Naive thymus-derived CD8-positive, alpha-beta T cell (primary cell): ENCODE measurements at regions not wholly inside any gene's neighbourhood (a gene's known extent, or its start where the extent isn't known, plus 50 kb on each side); places are given as distances from the start of the nearest gene placed in this dataset.
"Not testable (repeated sequence)": the region's sequence is repeated elsewhere in the genome, so short reads cannot be mapped to it uniquely, and the experiment has no call there.

Experiments
- ATAC-seq, 2 donors: fragments of 150-1000 bp; cut with Tn5 transposase in 1 of 2; sonication (Bioruptor Pico), chemical (Tn5 transposase) in 1 of 2; 1 replicate in 1 of 2; 2 replicates in 1 of 2; pipeline ENCODE4 v1.10.0; 2021; ENCODE audit warnings: mild to moderate bottlenecking in 2 of 2, moderate library complexity in 2 of 2
- POLR2A ChIA-PET: fragments of 350-600 bp; sonication (Branson Sonifier 250); formaldehyde crosslinking; loops from one replicate; lab custom pipeline; 2021; ENCODE audit warnings: antibody characterized with exemption; lab: Charles Lee
- DNase-seq, 10 donors: peaks; one replicate each; pipeline versions ENCODE4 v3.0.0 to v3.0.0-alpha.2; 2020 to 2022
- H3K27ac Mint-ChIP-seq, 10 donors: one replicate each; pipeline ENCODE4 v1.8.0; 2020 to 2022; ENCODE audit warnings: mild to moderate bottlenecking in 10 of 10, mixed read lengths in 10 of 10, moderate library complexity in 4 of 10, inconsistent platforms in 1 of 10
- H3K27me3 Mint-ChIP-seq, 5 donors: one replicate each; pipeline ENCODE4 v1.8.0; 2021 to 2022; ENCODE audit warnings: mixed read lengths in 5 of 5
- H3K36me3 Mint-ChIP-seq, 3 donors: one replicate each; pipeline ENCODE4 v1.8.0; 2020 to 2022; ENCODE audit warnings: mixed read lengths in 3 of 3, mild to moderate bottlenecking in 2 of 3, inconsistent platforms in 1 of 3
- H3K4me1 Mint-ChIP-seq, 4 donors: one replicate each; pipeline ENCODE4 v1.8.0; 2021 to 2022; ENCODE audit warnings: mixed read lengths in 4 of 4
- H3K4me3 Mint-ChIP-seq, 10 donors: one replicate each; pipeline ENCODE4 v1.8.0; 2020 to 2022; ENCODE audit warnings: mild to moderate bottlenecking in 10 of 10, mixed read lengths in 10 of 10, moderate library complexity in 6 of 10, inconsistent platforms in 1 of 10
- H3K9me3 Mint-ChIP-seq, 9 donors: one replicate each; pipeline ENCODE4 v1.8.0; 2020 to 2022; ENCODE audit warnings: mixed read lengths in 9 of 9, mild to moderate bottlenecking in 3 of 9, inconsistent platforms in 1 of 9, moderate library complexity in 1 of 9

DNA sequence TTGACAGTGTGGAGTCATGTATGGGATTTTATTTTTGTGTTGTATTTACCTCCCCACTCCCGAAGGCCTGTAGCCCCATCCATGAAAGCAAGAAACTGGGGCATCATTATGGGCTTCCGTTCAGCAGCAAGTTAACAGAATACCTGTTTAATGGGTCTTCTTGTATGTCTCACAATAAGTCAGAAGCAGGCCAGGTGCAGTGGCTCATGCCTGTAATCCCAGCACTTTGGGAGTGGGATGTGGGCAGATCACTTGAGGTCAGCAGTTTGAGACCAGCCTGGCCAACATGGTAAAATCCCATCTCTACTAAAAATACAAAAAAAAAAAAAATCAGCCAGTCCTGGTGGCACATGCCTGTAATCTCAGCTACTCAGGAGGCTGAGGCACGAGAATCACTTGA, 239.7 kb downstream of the SMAD2 start:
- H3K4me1 Mint-ChIP-seq, H3K27ac Mint-ChIP-seq, H3K9me3 Mint-ChIP-seq, H3K4me3 Mint-ChIP-seq, ATAC-seq, DNase-seq, H3K36me3 Mint-ChIP-seq: not testable (repeated sequence)
- peaks cover 8 to 25% (median 10%) of the 10 kb centered on the region in 5 donors for H3K27me3 Mint-ChIP-seq
- POLR2A ChIA-PET, result interaction anchor here (0.6 kb wide), 1 partner anchor 156 kb away, joined by 4 read pairs; no protein-coding TSS in a partner anchor

DNA sequence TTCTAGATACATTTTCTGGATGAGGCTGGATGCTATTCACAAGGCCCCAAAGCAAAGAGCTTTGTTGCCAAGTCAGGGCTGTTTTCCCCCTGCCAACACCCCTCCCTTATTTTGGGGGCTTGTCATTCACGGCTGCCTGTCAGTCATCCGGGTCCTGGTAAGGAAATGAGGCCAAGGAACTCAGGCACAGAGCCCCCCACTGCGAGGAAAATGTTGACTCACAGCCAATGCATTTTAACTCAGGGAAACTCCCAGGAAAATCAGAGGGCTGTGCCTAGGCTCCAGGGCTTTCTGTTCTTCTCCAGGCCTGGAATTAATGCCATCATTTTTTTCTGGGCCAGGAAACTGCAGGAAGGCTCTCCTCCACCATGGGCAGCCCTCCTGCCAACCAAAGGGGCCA, 241.1 kb downstream of the SMAD2 start:
- DNase-seq (no peak), ATAC-seq (no peak)
- Mint-ChIP-seq H3K4me3 (no peak overlapping the region), H3K9me3 (no peaks in the 10 kb centered on the region), H3K36me3 (no peaks in the 10 kb centered on the region), H3K27me3 (peaks cover 6 to 29% (median 10%) of the 10 kb centered on the region in 5 donors), H3K4me1 (no peaks in the 10 kb centered on the region), H3K27ac (no peak overlapping the region)
- POLR2A ChIA-PET, result no interaction called here

DNA sequence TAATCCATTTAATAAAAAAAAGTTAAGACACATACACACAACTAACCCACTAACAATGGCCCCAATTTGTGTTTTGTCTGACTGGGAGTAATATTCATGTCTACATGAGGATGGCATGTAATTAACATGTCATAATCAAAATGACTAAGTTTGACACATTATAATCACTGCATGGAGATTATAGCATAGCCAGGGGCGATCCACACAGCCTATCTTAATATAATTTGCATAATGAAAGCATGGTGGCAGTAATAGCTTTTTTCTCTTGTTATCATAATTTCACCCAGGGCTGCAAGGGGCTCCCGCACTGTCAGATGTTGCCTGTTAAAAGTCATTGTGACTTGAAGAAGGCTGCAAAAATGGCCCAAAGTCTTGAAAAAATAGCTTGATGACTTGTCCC, 243.7 kb downstream of the SMAD2 start:
- ATAC-seq (no peak), DNase-seq (no peak)
- POLR2A ChIA-PET, result no interaction called here
- peaks cover 3 to 22% (median 10%) of the 10 kb centered on the region in 5 donors for H3K27me3 Mint-ChIP-seq
- H3K9me3 Mint-ChIP-seq, result no peaks in the 10 kb centered on the region
- no peak overlapping the region for H3K4me3 Mint-ChIP-seq
- no peaks in the 10 kb centered on the region for H3K36me3 Mint-ChIP-seq
- H3K4me1 Mint-ChIP-seq, result no peaks in the 10 kb centered on the region
- H3K27ac Mint-ChIP-seq, result no peak overlapping the region

DNA sequence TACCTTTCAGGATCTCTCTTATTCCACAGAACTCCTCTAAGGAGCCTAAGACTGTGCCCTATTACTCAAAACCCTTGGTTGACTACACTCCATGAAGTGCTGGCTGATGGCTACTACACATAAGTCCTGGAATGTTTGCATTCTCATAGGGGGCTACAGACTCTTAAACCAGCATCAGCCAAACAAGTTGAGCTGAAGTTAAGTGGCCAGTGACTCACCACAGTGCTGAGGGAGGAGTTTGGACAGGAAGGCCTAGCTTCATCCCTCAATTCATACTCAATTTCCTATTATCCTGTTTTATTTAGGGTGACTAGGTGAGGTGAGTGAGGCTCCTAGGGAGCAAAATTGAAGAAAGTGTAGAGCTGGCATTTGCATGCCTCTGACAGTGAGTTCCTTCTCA, 246.7 kb downstream of the SMAD2 start:
- H3K4me3 Mint-ChIP-seq, result no peak overlapping the region

DNA sequence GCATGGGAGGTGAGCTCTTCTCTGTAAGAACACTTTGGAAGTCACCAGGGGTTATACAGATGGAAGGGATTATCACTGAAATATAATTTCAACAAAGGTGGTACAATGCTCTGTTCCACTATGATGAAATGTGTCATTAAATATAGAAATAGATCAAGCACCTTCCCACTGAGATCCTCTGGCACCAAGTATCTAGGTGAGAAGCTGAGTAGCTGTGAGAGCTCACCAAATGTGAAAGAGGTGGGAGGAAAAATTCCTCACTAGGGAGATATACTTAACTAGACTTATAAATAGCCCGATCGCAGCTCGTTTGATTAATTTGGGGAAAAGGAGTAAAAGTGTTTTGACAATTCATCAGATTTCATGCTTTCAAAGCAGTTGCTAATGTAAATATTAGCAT, 247.6 kb downstream of the SMAD2 start:
- Mint-ChIP-seq H3K4me3 (no peak overlapping the region), H3K27ac (no peak overlapping the region), H3K9me3 (no peaks in the 10 kb centered on the region), H3K27me3 (peaks cover 0 to 31% (median 14%) of the 10 kb centered on the region in 5 donors), H3K4me1 (peaks cover 0 to 18% (median 0%) of the 10 kb centered on the region in 4 donors), H3K36me3 (no peaks in the 10 kb centered on the region)
- DNase-seq, result no peak
- ATAC-seq, result no peak
- POLR2A ChIA-PET, result no interaction called here

More for the DNA sequence above, 246.7 kb downstream of the SMAD2 start:
- no peak overlapping the region for H3K27ac Mint-ChIP-seq
- no peaks in the 10 kb centered on the region for H3K36me3 Mint-ChIP-seq
- POLR2A ChIA-PET, result no interaction called here
- no peaks in the 10 kb centered on the region for H3K9me3 Mint-ChIP-seq
- H3K27me3 Mint-ChIP-seq, result peaks cover 0 to 33% (median 11%) of the 10 kb centered on the region in 5 donors
- DNase-seq (no peak), ATAC-seq (no peak)
- peaks cover 0 to 16% (median 0%) of the 10 kb centered on the region in 4 donors for H3K4me1 Mint-ChIP-seq

DNA sequence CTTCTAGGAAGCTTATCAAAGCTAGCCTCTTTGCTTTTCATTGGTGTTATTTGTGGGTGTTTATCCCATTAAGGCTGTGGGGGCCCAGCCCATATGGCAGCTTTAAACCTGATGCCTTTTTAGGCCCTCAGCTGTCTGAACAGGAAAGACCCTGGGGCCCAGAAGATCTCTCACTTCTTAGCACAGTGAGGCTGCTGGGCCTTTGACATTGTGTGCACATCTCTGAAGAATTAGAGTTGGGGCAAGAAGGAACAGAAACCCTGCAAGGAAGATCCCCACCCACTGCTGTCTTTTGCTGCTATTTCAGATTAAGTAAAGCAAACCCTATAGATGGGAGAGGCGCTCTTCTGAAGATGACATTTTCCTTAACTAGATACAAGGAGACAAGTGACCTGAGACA, 250.0 kb downstream of the SMAD2 start:
- no peak overlapping the region for H3K4me3 Mint-ChIP-seq
- no peak for ATAC-seq
- no peaks in the 10 kb centered on the region for H3K9me3 Mint-ChIP-seq
- H3K27ac Mint-ChIP-seq, result no peak overlapping the region
- H3K4me1 Mint-ChIP-seq, result peaks cover 0 to 18% (median 0%) of the 10 kb centered on the region in 4 donors
- POLR2A ChIA-PET, result no interaction called here
- no peaks in the 10 kb centered on the region for H3K36me3 Mint-ChIP-seq
- H3K27me3 Mint-ChIP-seq, result peaks cover 0 to 23% (median 7%) of the 10 kb centered on the region in 5 donors
- DNase-seq, result no peak

DNA sequence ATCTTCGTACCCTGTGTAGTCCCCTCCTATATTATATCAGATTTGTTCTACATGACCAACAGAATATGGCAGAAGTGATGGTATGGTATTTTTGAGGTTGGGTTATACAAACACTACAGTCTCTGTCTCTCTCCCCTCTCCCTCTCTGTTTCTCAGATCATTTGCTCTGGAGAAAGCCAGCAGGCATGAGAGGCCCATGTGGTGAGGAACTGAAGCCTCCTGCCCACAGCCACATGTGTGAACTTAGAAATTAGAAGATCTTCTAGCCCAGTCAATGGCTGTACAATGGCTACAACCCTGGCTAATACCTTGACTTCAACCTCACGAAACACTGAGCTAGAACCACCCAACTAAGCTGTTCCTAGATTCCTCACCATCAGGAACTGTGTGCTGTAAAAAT, 250.6 kb downstream of the SMAD2 start:
- Mint-ChIP-seq H3K27ac (no peak overlapping the region), H3K4me3 (no peak overlapping the region), H3K9me3 (no peaks in the 10 kb centered on the region), H3K36me3 (no peaks in the 10 kb centered on the region), H3K4me1 (peaks cover 0 to 18% (median 0%) of the 10 kb centered on the region in 4 donors), H3K27me3 (peaks cover 0 to 23% (median 4%) of the 10 kb centered on the region in 5 donors)
- no peak for DNase-seq
- POLR2A ChIA-PET, result no interaction called here
- no peak for ATAC-seq

DNA sequence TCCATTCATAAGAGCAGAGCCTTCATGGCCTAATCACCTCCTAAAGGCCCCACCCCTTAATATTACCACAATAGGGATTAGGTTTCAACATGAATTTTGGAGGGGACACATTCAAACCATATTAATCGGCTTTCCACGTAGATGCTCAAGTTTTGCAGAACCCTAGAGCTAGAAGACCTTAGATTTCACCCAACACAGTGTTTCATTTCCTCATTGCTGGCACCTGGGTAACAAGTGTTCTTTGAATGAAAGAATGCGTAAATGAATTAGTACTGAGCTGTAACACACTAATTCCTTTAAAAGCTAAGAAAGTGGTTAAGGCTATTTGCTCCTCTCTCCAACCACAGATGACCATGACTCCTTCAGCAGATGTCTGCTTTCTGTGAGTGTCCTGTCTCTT, 252.5 kb downstream of the SMAD2 start:
- Mint-ChIP-seq H3K27ac (no peak overlapping the region), H3K36me3 (no peaks in the 10 kb centered on the region), H3K4me1 (peaks cover 0 to 18% (median 0%) of the 10 kb centered on the region in 4 donors), H3K27me3 (peaks cover 0 to 23% (median 4%) of the 10 kb centered on the region in 5 donors), H3K4me3 (no peak overlapping the region), H3K9me3 (no peaks in the 10 kb centered on the region)
- ATAC-seq, result no peak
- DNase-seq, result no peak
- POLR2A ChIA-PET, result no interaction called here

DNA sequence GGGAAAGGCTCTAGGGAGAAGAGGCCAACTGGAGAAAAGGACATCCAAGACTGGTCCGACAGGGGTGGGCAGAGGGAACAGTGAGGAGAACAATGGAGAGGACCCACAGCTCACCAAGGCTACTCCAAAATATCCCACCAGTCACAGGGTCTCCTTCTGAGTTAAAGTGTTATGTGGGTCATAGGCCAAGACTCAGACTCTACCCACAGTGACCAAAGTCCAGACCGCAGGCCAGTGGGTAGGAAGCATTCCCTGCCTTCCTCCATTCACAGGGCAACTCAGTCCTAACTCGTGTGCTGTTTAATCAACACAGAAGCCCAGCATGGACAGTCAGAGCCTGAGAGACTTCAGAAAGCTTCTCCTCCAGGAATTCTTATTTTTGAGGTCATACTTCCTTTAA, 260.6 kb downstream of the SMAD2 start:
- ATAC-seq, result no peak
- H3K36me3 Mint-ChIP-seq, result no peaks in the 10 kb centered on the region
- no peak overlapping the region for H3K4me3 Mint-ChIP-seq

DNA sequence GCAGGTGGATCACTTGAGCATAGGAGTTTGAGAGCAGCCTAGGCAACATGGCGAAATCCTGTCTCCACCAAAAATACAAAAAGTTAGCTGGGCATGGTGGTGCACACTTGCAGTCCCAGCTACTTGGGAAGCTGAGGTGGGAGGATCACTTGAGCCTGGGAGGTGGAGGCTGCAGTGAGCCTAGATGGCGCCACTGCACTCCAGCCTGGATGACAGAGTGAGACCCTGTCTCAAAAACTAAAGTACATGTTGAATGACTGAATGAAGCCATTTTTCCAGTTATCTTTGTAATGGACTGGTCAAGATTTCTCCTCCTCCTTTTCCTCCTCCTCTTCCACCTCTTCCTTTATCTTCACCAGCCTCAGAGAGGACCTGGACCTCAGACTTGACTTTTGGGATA, 272.0 kb downstream of the SMAD2 start:
- DNase-seq, result no peak
- Mint-ChIP-seq H3K4me1 (no peaks in the 10 kb centered on the region), H3K27ac (no peak overlapping the region), H3K36me3 (peaks cover 2 to 7% (median 3%) of the 10 kb centered on the region in 3 donors), H3K4me3 (no peak overlapping the region), H3K9me3 (peaks cover 0 to 17% (median 5%) of the 10 kb centered on the region in 9 donors), H3K27me3 (peaks cover 0 to 11% (median 2%) of the 10 kb centered on the region in 5 donors)
- POLR2A ChIA-PET, result no interaction called here
- no peak for ATAC-seq

More for the DNA sequence above, 260.6 kb downstream of the SMAD2 start:
- Mint-ChIP-seq H3K27me3 (peaks cover 4 to 32% (median 10%) of the 10 kb centered on the region in 5 donors), H3K27ac (no peak overlapping the region), H3K4me1 (no peaks in the 10 kb centered on the region), H3K9me3 (peaks cover 0 to 7% (median 0%) of the 10 kb centered on the region in 9 donors)
- POLR2A ChIA-PET, result no interaction called here
- no peak for DNase-seq

DNA sequence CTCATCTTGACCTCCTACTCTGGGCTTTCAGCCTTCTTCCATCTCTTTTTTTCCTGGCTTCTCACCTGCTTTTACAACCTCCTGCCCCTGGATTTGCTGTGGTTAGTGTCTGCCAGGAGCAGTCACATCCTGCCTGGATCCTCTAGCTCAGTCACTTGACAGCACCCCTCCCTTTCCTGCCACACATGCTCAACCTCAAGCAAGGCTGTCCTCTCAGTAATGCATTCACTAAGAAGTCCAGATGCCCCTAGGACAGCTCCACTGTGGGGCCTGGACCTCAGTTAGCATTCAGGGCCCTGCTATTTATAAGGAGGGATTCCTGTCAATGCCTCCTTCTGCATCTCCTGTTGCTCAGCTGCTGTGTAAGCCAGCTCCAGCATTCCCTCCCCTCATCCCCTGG, 275.5 kb downstream of the SMAD2 start:
- Mint-ChIP-seq H3K27me3 (peaks cover 2 to 19% (median 9%) of the 10 kb centered on the region in 5 donors), H3K4me1 (no peaks in the 10 kb centered on the region), H3K9me3 (peaks cover 0 to 13% (median 4%) of the 10 kb centered on the region in 9 donors), H3K27ac (no peak overlapping the region), H3K36me3 (peaks cover 2 to 5% (median 3%) of the 10 kb centered on the region in 3 donors), H3K4me3 (no peak overlapping the region)
- DNase-seq (no peak), ATAC-seq (no peak)
- POLR2A ChIA-PET, result no interaction called here

DNA sequence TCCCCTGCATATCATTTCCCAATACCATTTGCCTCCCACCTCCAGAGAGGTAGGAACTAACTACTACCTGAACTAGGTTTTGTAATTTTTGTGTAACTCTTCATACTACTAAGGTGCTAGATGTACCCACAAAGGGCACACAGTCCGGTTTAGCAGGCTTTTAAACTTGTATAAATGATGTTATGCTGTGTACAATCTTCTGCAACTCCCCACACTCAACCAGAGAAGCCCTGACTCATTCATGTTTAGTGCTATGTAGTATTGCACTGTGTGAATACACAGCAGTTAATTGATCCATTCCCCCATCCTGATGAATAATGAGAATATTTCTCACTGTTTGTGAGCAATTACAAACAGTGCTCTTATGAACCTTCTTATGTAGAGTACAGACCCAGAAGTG, 285.6 kb downstream of the SMAD2 start:
- H3K36me3 Mint-ChIP-seq, result no peaks in the 10 kb centered on the region
- DNase-seq, result no peak
- H3K27me3 Mint-ChIP-seq, result peaks cover 0 to 9% (median 0%) of the 10 kb centered on the region in 5 donors
- H3K27ac Mint-ChIP-seq, result no peak overlapping the region
- peaks cover 0 to 2% (median 0%) of the 10 kb centered on the region in 4 donors for H3K4me1 Mint-ChIP-seq
- no peak for ATAC-seq
- peaks cover 0 to 10% (median 4%) of the 10 kb centered on the region in 9 donors for H3K9me3 Mint-ChIP-seq
- no peak overlapping the region for H3K4me3 Mint-ChIP-seq
- POLR2A ChIA-PET, result no interaction called here

DNA sequence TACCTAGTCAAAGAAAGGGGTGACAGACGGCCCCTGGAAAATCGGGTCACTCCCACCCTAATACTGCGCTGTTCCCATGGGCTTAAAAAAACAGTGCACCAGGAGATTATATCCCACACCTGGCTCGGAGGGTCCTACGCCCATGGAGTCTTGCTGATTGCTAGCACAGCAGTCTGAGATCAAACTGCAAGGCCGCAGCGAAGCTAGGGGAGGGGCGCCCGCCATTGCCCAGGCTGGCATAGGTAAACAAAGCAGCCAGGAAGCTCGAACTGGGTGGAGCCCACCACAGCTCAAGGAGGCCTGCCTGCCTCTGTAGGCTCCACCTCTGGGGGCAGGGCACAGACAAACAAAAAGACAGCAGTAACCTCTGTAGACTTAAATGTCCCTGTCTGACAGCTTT, 292.9 kb downstream of the SMAD2 start:
- DNase-seq, H3K4me1 Mint-ChIP-seq, H3K9me3 Mint-ChIP-seq, H3K27ac Mint-ChIP-seq, POLR2A ChIA-PET, H3K36me3 Mint-ChIP-seq, ATAC-seq, H3K4me3 Mint-ChIP-seq: not testable (repeated sequence)
- H3K27me3 Mint-ChIP-seq, result peaks cover 0 to 22% (median 5%) of the 10 kb centered on the region in 5 donors

DNA sequence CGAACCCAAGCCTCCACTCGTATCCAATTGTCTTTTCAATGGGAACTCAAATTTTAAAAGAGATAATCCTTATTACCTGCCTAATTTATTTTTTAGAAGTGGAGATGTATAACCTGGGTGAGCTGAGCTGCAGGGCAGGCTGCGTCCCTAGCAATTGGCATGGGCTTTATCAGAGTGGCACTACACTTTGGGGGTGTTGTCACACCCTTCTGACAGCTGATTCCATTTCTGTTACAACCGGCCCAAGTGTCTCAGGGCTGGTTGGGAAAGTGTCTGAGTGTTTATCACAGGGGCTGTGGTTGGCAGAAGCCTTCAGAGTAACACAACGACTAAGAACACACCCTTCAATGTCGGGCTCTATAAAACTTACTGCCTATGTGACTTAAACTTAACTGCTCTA, 295.0 kb downstream of the SMAD2 start:
- no peak for ATAC-seq
- H3K27ac Mint-ChIP-seq, result no peak overlapping the region
- DNase-seq, result no peak
- H3K36me3 Mint-ChIP-seq, result no peaks in the 10 kb centered on the region
- peaks cover under 1 to 22% (median 5%) of the 10 kb centered on the region in 5 donors for H3K27me3 Mint-ChIP-seq
- H3K9me3 Mint-ChIP-seq, result peaks cover 0 to 4% (median 0%) of the 10 kb centered on the region in 9 donors
- POLR2A ChIA-PET, result no interaction called here
- no peak overlapping the region for H3K4me3 Mint-ChIP-seq
- H3K4me1 Mint-ChIP-seq, result no peaks in the 10 kb centered on the region
